ENCODE measurements at regions not wholly inside any gene's neighbourhood (a gene's known extent, or its start where the extent isn't known, plus 50 kb on each side); places are given as distances from the start of the nearest gene placed in this dataset.

GRCh38 chr17:71084219-71084618, 914.9 kb downstream of the KCNJ2 start:
- no peak overlapping the region for H4K5ac ChIP-seq (ENCODE audit: low read depth, low read length)
- H3K27me3 ChIP-seq (ENCODE audit: control insufficient read depth, insufficient read depth, low read length) = no peaks in the 10 kb centered on the region
- no peak overlapping the region for H3K56ac ChIP-seq (ENCODE audit: extremely low read depth, insufficient read depth, low read length)
- no peak overlapping the region for H2BK120ac ChIP-seq (ENCODE audit: low read depth, low read length)
- no peaks in the 10 kb centered on the region for H3K9me3 ChIP-seq (ENCODE audit: control insufficient read depth, insufficient read depth, low read length)
- no peak overlapping the region for H4K91ac ChIP-seq (ENCODE audit: insufficient read depth, low read depth, low read length)
- no peak overlapping the region for H3K23ac ChIP-seq (ENCODE audit: low read depth, low read length)
- dilution Hi-C loops (cut with HindIII; ENCODE audit: low sequenced_read_pairs, unreplicated experiment) = no loop called here
- intact Hi-C loops (cut with micrococcal nuclease) = loop anchor here (2.0 to 10.0 kb wide), 3 partner anchors 317 to 447 kb away; no protein-coding TSS in a partner anchor
- no peak overlapping the region for H2BK5ac ChIP-seq (ENCODE audit: low read depth, low read length, poor library complexity, severe bottlenecking)
- H3K27ac ChIP-seq (ENCODE audit: insufficient read depth, low read length) = no peak overlapping the region
- peak overlapping the region; percentile 3 for H2AFZ ChIP-seq (replicated peaks; ENCODE audit: low read length, poor library complexity)
- no peak overlapping the region for H3K4ac ChIP-seq (ENCODE audit: low read depth, low read length)
- no peak overlapping the region for H2AK9ac ChIP-seq (replicated peaks; ENCODE audit: low read depth, low read length, poor library complexity)
- H3K18ac ChIP-seq (ENCODE audit: low read depth, low read length) = no peak overlapping the region
- POLR2A ChIA-PET (ENCODE audit: unreplicated experiment) = interaction anchor here (0.6 kb wide), 1 partner anchor 308 kb away, joined by 3 read pairs; no protein-coding TSS in a partner anchor
- no peak overlapping the region for H4K8ac ChIP-seq (ENCODE audit: low read depth in 2 of 2, low read length in 2 of 2)
- no peaks in the 10 kb centered on the region for H3K36me3 ChIP-seq (ENCODE audit: control insufficient read depth, insufficient read depth, low read length)
- H3K79me1 ChIP-seq (ENCODE audit: low read depth in 1 of 2, low read length in 2 of 2) = no peaks in the 10 kb centered on the region
- no peak overlapping the region for H3K4me2 ChIP-seq (ENCODE audit: low read depth, low read length)
- no peaks in the 10 kb centered on the region for H4K20me1 ChIP-seq (ENCODE audit: insufficient read depth, low read length)
- H3K4me1 ChIP-seq (ENCODE audit: control insufficient read depth, insufficient read depth, low read length) = no peaks in the 10 kb centered on the region
- H3K14ac ChIP-seq (replicated peaks; ENCODE audit: low read depth, low read length) = no peak overlapping the region
- 62% methylated on average over 2 of the region's 5 CpGs; no CpG with 5 or more reads in 1 of the 2 experiments for WGBS, 2 experiments (ENCODE audit: extremely low coverage in 2 of 2, insufficient read length in 1 of 2)
- no peaks in the 10 kb centered on the region for H3K9me1 ChIP-seq (ENCODE audit: insufficient read depth, low read length)
- H2BK15ac ChIP-seq (ENCODE audit: low read depth, low read length) = no peak overlapping the region
- in situ Hi-C loops (cut with MboI; ENCODE audit: low sequenced_read_pairs) = no loop called here
- no TSS peak for BruUV-seq (replicated peaks)
- CTCF ChIA-PET = interaction anchor here (0.6 to 1.7 kb wide), 4 partner anchors 158 to 1408 kb away, joined by 3 to 13 read pairs (median 3); no protein-coding TSS in a partner anchor
- no peak overlapping the region for H2AK5ac ChIP-seq (ENCODE audit: low read depth, low read length)
- no peak overlapping the region for H3K9ac ChIP-seq (ENCODE audit: low read depth, low read length)
- DNase-seq (peak; percentile 22), ATAC-seq (ENCODE audit: low read depth) (peak; percentile 53)
- no peak for TF ChIP-seq ELK1 (IDR thresholded peaks at IDR 0.05; ENCODE audit: borderline replicate concordance, low read depth, low read length)
- peak; percentile 45 for TF ChIP-seq CTCF (conservative IDR thresholded peaks at IDR 0.05; ENCODE audit: low read depth, low read length)
- no peak for TF ChIP-seq MXI1 (IDR thresholded peaks at IDR 0.05; ENCODE audit: borderline replicate concordance, low read depth, low read length)
- TF ChIP-seq SMC3 (IDR thresholded peaks at IDR 0.05; ENCODE audit: low read depth, low read length) = peak; percentile 47; the same call in 1 of the 2 replicates
- TF ChIP-seq RCOR1 (IDR thresholded peaks at IDR 0.05; ENCODE audit: insufficient replicate concordance, low read length) = no peak
- TF ChIP-seq USF2 (IDR thresholded peaks at IDR 0.05; ENCODE audit: low read depth, low read length) = no peak
- no peak for TF ChIP-seq NFE2L2 (IDR thresholded peaks at IDR 0.05; ENCODE audit: low read depth, low read length)
- TF ChIP-seq MAZ (IDR thresholded peaks at IDR 0.05; ENCODE audit: borderline replicate concordance, low read depth, low read length) = no peak
- TF ChIP-seq MAFK (IDR thresholded peaks at IDR 0.05; ENCODE audit: low read depth, low read length) = no peak
- TF ChIP-seq RFX5 (IDR thresholded peaks at IDR 0.05; ENCODE audit: low read depth, low read length) = no peak
- TF ChIP-seq BHLHE40 (IDR thresholded peaks at IDR 0.05; ENCODE audit: low read depth, low read length) = no peak
- TF ChIP-seq RAD21 (IDR thresholded peaks at IDR 0.05; ENCODE audit: low read length) = peak; percentile 47
- no peak for TF ChIP-seq FOS (IDR thresholded peaks at IDR 0.05; ENCODE audit: low read depth, low read length)
- TF ChIP-seq CHD1 (IDR thresholded peaks at IDR 0.05; ENCODE audit: low read depth, low read length) = no peak
- TF ChIP-seq CEBPB (IDR thresholded peaks at IDR 0.05; ENCODE audit: low read depth, low read length) = no peak
- no peak overlapping the region for H3K4me3 ChIP-seq (ENCODE audit: insufficient read depth, low read depth, low read length)
- no peak overlapping the region for H2BK20ac ChIP-seq (ENCODE audit: low read depth, low read length)

All from IMR-90 (cell line).